ENCODE measurements at regions not wholly inside any gene's neighbourhood (a gene's known extent, or its start where the extent isn't known, plus 50 kb on each side); places are given as distances from the start of the nearest gene placed in this dataset.

GRCh38 chr6:33869121-33869520, 65.3 kb upstream of the MLN start:
- Histone ChIP-seq H4K20me1 (ENCODE audit: insufficient read depth, low read length) (peaks cover 12% of the 10 kb centered on the region; the same call in 1 of the 2 replicates), H3K36me3 (ENCODE audit: insufficient read depth, low read length) (no peaks in the 10 kb centered on the region), H3K4me1 (ENCODE audit: insufficient read depth, low read length) (no peaks in the 10 kb centered on the region), H3K4me3 (ENCODE audit: low read depth in 1 of 2, low read length in 2 of 2) (no peak overlapping the region), H3K9me3 (ENCODE audit: insufficient read depth, low read length, severe bottlenecking) (no peaks in the 10 kb centered on the region), H3K27me3 (ENCODE audit: insufficient read depth, low read length, poor library complexity) (peaks cover 30% of the 10 kb centered on the region), H3K4me2 (ENCODE audit: insufficient read depth, low read length) (no peak overlapping the region), H2AFZ (ENCODE audit: low read depth, low read length) (no peak overlapping the region), H3K9ac (ENCODE audit: low read depth, low read length) (no peak overlapping the region), H3K27ac (ENCODE audit: low read length) (no peak overlapping the region), H3K79me2 (ENCODE audit: insufficient read depth, low read length) (no peaks in the 10 kb centered on the region)
- no peak for ATAC-seq (ENCODE audit: insufficient read depth, low read depth)
- DNase-seq = no peak
- no peak for TF ChIP-seq CTCF (IDR thresholded peaks at IDR 0.05; ENCODE audit: borderline replicate concordance, extremely low read depth, low read length, poor library complexity, severe bottlenecking)
- TF ChIP-seq EZH2 (IDR thresholded peaks at IDR 0.05; ENCODE audit: borderline replicate concordance, low read depth, low read length, severe bottlenecking) = no peak

- H3K4me1 ChIP-seq (ENCODE audit: insufficient read depth, low read length) = no peaks in the 10 kb centered on the region
- no peaks in the 10 kb centered on the region for H3K9me3 ChIP-seq (ENCODE audit: insufficient read depth, low read length, severe bottlenecking)
- ATAC-seq (ENCODE audit: insufficient read depth, low read depth) (no peak), DNase-seq (no peak)
- H3K79me2 ChIP-seq (ENCODE audit: insufficient read depth, low read length) = no peaks in the 10 kb centered on the region
- H2AFZ ChIP-seq (ENCODE audit: low read depth, low read length) = no peak overlapping the region
- TF ChIP-seq CTCF (IDR thresholded peaks at IDR 0.05; ENCODE audit: borderline replicate concordance, extremely low read depth, low read length, poor library complexity, severe bottlenecking) (no peak), EZH2 (IDR thresholded peaks at IDR 0.05; ENCODE audit: borderline replicate concordance, low read depth, low read length, severe bottlenecking) (no peak)
- peaks cover 12% of the 10 kb centered on the region; the same call in 1 of the 2 replicates for H4K20me1 ChIP-seq (ENCODE audit: insufficient read depth, low read length)
- H3K36me3 ChIP-seq (ENCODE audit: insufficient read depth, low read length) = no peaks in the 10 kb centered on the region
- H3K27ac ChIP-seq (ENCODE audit: low read length) = no peak overlapping the region
- H3K27me3 ChIP-seq (ENCODE audit: insufficient read depth, low read length, poor library complexity) = peaks cover 33% of the 10 kb centered on the region
- no peak overlapping the region for H3K4me2 ChIP-seq (ENCODE audit: insufficient read depth, low read length)
- H3K9ac ChIP-seq (ENCODE audit: low read depth, low read length) = no peak overlapping the region
- no peak overlapping the region for H3K4me3 ChIP-seq (ENCODE audit: low read depth in 1 of 2, low read length in 2 of 2)
Measured at GRCh38 chr6:33868141-33868540, 64.3 kb upstream of the MLN start.

GRCh38 chr6:33865478-33866077, 61.8 kb upstream of the MLN start:
- no peak overlapping the region for H2AFZ ChIP-seq (ENCODE audit: low read depth, low read length)
- ATAC-seq (ENCODE audit: insufficient read depth, low read depth) (no peak), DNase-seq (no peak)
- no peak for TF ChIP-seq CTCF (IDR thresholded peaks at IDR 0.05; ENCODE audit: borderline replicate concordance, extremely low read depth, low read length, poor library complexity, severe bottlenecking)
- no peak for TF ChIP-seq EZH2 (IDR thresholded peaks at IDR 0.05; ENCODE audit: borderline replicate concordance, low read depth, low read length, severe bottlenecking)
- no peaks in the 10 kb centered on the region for H3K4me1 ChIP-seq (ENCODE audit: insufficient read depth, low read length)
- H3K9ac ChIP-seq (ENCODE audit: low read depth, low read length) = no peak overlapping the region
- no peak overlapping the region for H3K27ac ChIP-seq (ENCODE audit: low read length)
- no peak overlapping the region for H3K4me3 ChIP-seq (ENCODE audit: low read depth in 1 of 2, low read length in 2 of 2)
- no peaks in the 10 kb centered on the region for H3K9me3 ChIP-seq (ENCODE audit: insufficient read depth, low read length, severe bottlenecking)
- H3K27me3 ChIP-seq (ENCODE audit: insufficient read depth, low read length, poor library complexity) = peaks cover 33% of the 10 kb centered on the region
- 0 out of 2 replicates have a peak, but pooled peaks cover 3% of the 10 kb centered on the region for H4K20me1 ChIP-seq (ENCODE audit: insufficient read depth, low read length)
- H3K79me2 ChIP-seq (ENCODE audit: insufficient read depth, low read length) = no peaks in the 10 kb centered on the region
- H3K4me2 ChIP-seq (ENCODE audit: insufficient read depth, low read length) = no peak overlapping the region
- H3K36me3 ChIP-seq (ENCODE audit: insufficient read depth, low read length) = no peaks in the 10 kb centered on the region

Measured in DND-41 (cell line).